Vagina (tissue), 2 donors: ENCODE measurements at regions not wholly inside any gene's neighbourhood (a gene's known extent, or its start where the extent isn't known, plus 50 kb on each side); places are given as distances from the start of the nearest gene placed in this dataset.

Source experiments
- DNase-seq, 2 donors: peaks; one replicate each; pipeline ENCODE4 v3.0.0-alpha.2; 2017; ENCODE audit errors: extremely low spot score in 2 of 2
- H3K27ac ChIP-seq: fragments of 200-600 bp; sonication (generic); one replicate; pipeline ENCODE4 v1.5.1; 2019
- H3K27me3 ChIP-seq: fragments of 200-600 bp; sonication (generic); one replicate; pipeline ENCODE4 v1.5.1; 2019
- H3K36me3 ChIP-seq, 2 donors: fragments of 200-600 bp; sonication (generic); one replicate each; pipeline ENCODE4 v1.5.1; 2017 to 2019
- H3K4me1 ChIP-seq: fragments of 200-600 bp; sonication (generic); one replicate; pipeline ENCODE4 v1.5.1; 2019
- H3K4me3 ChIP-seq, 2 donors: fragments of 200-600 bp; sonication (generic); 1 replicate in 1 of 2; 2 replicates in 1 of 2; pipeline ENCODE4 v1.5.1; 2016 to 2019
- H3K9me3 ChIP-seq: fragments of 200-600 bp; sonication (generic); one replicate; pipeline ENCODE4 v1.5.1; 2019
- POLR2A ChIP-seq, 2 donors: fragments of 450-650 bp; IDR thresholded peaks; one replicate each; pipeline ENCODE4 v1.6.1; 2017; ENCODE audit warnings: antibody characterized with exemption in 2 of 2, mild to moderate bottlenecking in 2 of 2, moderate library complexity in 2 of 2
- POLR2AphosphoS5 ChIP-seq, 2 donors: sonication (generic); formaldehyde crosslinking; IDR thresholded peaks; one replicate each; pipeline ENCODE4 v1.9.0; 2017; ENCODE audit warnings: antibody characterized with exemption in 2 of 2, mild to moderate bottlenecking in 2 of 2, low read depth in 1 of 2; ENCODE audit not compliant: insufficient read depth in 1 of 2
- intact Hi-C: fragments of 100-400 bp; cut with DNase I; formaldehyde crosslinking; loops from one replicate; pipeline ENCODE4 v1.15.1; 2023
- TF ChIP-seq, protein P1 (sequence below), 3 experiments: fragments of 450-650 bp in 2 of 3; fragments of 200-600 bp in 1 of 3; sonication (generic) in 1 of 3; IDR thresholded peaks; one replicate each; pipeline ENCODE4 v1.5.1; 2017 to 2019; ENCODE audit warnings: antibody characterized with exemption in 3 of 3, mild to moderate bottlenecking in 2 of 3, moderate library complexity in 2 of 3

DNA sequence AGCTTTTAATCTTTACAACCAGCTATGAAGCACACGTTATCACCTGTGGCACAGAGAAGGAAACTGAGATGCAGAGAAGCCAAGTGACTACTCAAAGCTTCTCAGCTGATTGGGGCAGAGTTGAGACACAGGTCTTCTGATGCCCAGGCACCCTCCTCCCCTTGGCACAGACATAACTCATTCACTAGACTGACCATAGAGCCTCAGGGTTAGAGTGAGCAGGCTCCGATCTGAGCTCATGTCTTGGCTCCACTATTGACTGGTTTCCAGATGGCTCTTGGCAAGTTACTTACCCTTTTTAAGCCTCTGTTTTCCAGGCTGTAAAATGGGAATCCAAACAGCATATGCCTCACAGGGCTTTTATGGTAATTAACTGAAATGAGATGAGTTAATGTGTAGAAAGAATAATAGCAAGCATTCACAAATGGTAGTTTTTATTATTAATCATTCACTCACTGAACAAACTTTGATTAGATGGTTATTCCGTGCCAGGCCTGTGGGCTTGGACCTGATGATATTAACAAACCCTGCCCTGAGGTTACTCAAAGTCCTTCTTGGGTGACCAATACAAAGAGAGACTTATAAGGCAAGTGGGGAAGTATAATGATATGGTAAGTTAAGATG lies 184.3 kb downstream of the ANXA2 start:
- H3K4me3 ChIP-seq, result no peak overlapping the region
- H3K27me3 ChIP-seq, result no peaks in the 10 kb centered on the region
- DNase-seq, result no peak
- no peak overlapping the region for H3K27ac ChIP-seq
- H3K36me3 ChIP-seq, result no peaks in the 10 kb centered on the region
- no peaks in the 10 kb centered on the region for H3K9me3 ChIP-seq
- H3K4me1 ChIP-seq, result no peaks in the 10 kb centered on the region
- TF ChIP-seq, protein P1, sequence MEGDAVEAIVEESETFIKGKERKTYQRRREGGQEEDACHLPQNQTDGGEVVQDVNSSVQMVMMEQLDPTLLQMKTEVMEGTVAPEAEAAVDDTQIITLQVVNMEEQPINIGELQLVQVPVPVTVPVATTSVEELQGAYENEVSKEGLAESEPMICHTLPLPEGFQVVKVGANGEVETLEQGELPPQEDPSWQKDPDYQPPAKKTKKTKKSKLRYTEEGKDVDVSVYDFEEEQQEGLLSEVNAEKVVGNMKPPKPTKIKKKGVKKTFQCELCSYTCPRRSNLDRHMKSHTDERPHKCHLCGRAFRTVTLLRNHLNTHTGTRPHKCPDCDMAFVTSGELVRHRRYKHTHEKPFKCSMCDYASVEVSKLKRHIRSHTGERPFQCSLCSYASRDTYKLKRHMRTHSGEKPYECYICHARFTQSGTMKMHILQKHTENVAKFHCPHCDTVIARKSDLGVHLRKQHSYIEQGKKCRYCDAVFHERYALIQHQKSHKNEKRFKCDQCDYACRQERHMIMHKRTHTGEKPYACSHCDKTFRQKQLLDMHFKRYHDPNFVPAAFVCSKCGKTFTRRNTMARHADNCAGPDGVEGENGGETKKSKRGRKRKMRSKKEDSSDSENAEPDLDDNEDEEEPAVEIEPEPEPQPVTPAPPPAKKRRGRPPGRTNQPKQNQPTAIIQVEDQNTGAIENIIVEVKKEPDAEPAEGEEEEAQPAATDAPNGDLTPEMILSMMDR (IDR thresholded peaks at IDR 0.05), result no peak
- TF ChIP-seq POLR2A (IDR thresholded peaks at IDR 0.05) (no peak), POLR2AphosphoS5 (IDR thresholded peaks at IDR 0.05; ENCODE audit: insufficient read depth in 1 of 2, low read depth in 1 of 2) (no peak)
- intact Hi-C loops, result no loop called here

DNA sequence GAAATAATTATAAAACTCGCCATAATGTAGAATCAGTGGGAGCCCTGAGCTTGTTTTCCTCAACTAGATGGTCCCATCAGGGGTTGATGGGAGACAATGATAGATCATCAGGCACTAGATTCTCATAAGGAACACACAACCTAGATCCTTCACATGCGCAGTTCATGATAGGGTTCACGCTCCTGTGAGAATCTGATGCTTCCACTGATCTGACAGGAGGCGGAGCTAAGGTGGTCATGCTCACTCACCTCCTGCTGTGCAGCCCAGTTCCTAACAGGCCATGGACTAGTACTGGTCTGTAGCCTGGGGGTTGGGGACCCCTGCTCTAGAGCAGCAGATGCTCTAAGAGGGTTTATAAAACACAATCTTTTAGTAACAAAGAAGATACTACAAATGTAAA lies 183.6 kb downstream of the ANXA2 start:
- H3K4me1 ChIP-seq, result no peaks in the 10 kb centered on the region
- no peaks in the 10 kb centered on the region for H3K9me3 ChIP-seq
- no peak overlapping the region for H3K4me3 ChIP-seq
- no peaks in the 10 kb centered on the region for H3K36me3 ChIP-seq
- no peaks in the 10 kb centered on the region for H3K27me3 ChIP-seq
- H3K27ac ChIP-seq, result no peak overlapping the region
- no peak for DNase-seq
- TF ChIP-seq POLR2AphosphoS5 (IDR thresholded peaks at IDR 0.05; ENCODE audit: insufficient read depth in 1 of 2, low read depth in 1 of 2), result no peak
- TF ChIP-seq POLR2A (IDR thresholded peaks at IDR 0.05), result no peak
- TF ChIP-seq, protein P1 (IDR thresholded peaks at IDR 0.05), result no peak
- intact Hi-C loops, result no loop called here

DNA sequence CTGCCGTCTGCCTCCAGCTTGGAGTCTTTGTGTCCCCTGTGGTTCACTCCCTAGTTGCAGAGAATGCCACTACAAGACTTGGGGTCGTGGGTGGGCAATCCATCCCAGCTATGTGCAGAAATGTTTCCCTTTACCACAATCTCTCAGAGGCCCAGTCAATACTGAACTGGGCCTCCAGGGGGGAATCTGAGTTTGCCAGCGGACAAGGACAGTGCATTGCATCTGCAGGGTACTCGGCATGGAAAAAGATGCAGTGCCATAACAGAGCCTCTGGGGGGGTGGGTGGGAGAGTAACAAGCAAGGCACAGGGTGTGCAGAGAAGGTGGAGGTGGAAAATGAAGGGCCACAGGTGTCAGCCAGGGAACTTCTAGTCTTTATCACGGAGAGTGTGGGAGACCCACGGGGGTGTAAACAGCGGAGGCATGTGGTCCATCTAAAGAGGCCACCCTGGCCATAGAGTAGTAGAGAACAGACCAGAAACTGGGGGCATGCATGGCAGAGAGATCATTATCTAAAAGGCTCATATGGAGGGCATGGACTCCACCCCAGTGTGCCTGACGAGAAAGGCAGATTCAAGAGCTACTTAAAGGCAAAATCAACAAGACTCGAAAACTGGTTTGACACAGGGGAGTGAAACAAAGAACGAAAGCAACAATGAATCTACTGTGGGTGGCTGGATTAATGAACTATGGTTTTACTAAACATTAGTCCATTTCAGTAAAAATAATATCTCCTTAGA lies 182.4 kb downstream of the ANXA2 start:
- H3K4me1 ChIP-seq, result no peaks in the 10 kb centered on the region
- H3K36me3 ChIP-seq, result no peaks in the 10 kb centered on the region
- H3K27me3 ChIP-seq, result no peaks in the 10 kb centered on the region
- H3K4me3 ChIP-seq, result no peak overlapping the region
- H3K9me3 ChIP-seq, result no peaks in the 10 kb centered on the region
- no peak for DNase-seq
- TF ChIP-seq, protein P1 (IDR thresholded peaks at IDR 0.05), result no peak
- no peak for TF ChIP-seq POLR2A (IDR thresholded peaks at IDR 0.05)
- TF ChIP-seq POLR2AphosphoS5 (IDR thresholded peaks at IDR 0.05; ENCODE audit: insufficient read depth in 1 of 2, low read depth in 1 of 2), result no peak
- no peak overlapping the region for H3K27ac ChIP-seq
- intact Hi-C loops, result no loop called here

DNA sequence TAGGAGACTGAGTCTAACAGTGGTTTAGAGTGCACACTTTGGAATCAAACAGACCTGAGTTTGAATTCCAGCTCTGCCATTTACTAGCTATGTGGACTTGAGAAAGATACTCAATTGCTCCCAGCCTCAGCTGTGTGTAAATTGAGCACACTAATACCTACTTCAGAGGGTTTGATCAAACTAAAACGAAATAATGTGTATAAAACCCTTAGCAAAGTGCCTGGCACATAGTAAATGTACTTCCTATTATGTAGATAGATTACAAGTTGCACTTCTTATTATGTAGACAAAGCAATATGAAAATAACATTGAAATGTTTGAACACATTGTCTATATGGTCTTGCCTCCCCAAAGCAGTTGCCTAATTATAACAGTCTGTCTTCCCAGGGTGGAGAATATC lies 180.6 kb downstream of the ANXA2 start:
- DNase-seq, result no peak
- TF ChIP-seq POLR2A (IDR thresholded peaks at IDR 0.05) (no peak), POLR2AphosphoS5 (IDR thresholded peaks at IDR 0.05; ENCODE audit: insufficient read depth in 1 of 2, low read depth in 1 of 2) (no peak)
- TF ChIP-seq, protein P1 (IDR thresholded peaks at IDR 0.05), result no peak
- no peaks in the 10 kb centered on the region for H3K27me3 ChIP-seq
- no peak overlapping the region for H3K4me3 ChIP-seq
- no peaks in the 10 kb centered on the region for H3K4me1 ChIP-seq
- H3K36me3 ChIP-seq, result no peaks in the 10 kb centered on the region
- H3K27ac ChIP-seq, result no peak overlapping the region
- intact Hi-C loops, result no loop called here
- H3K9me3 ChIP-seq, result no peaks in the 10 kb centered on the region

DNA sequence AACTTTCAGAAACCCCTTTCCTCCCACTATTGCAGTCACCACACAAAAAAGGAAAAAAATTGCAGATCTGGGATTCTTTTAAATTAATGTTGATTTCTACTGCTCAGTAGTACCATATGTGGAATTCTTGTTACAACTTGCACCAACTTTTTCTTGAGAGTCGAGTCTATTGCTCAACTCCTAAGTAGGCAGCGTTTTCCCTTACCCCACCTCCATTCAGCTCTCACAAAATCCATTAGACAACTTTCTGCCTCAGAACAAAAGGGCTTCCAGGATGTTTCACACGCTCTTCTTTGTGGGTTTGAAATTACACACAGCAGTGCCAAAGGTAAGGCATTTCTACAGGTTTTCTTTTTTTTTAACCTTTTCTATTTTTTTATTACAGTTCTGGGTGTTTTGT lies 179.5 kb downstream of the ANXA2 start:
- Histone ChIP-seq H3K27me3 (no peaks in the 10 kb centered on the region), H3K36me3 (no peaks in the 10 kb centered on the region), H3K27ac (no peak overlapping the region), H3K9me3 (no peaks in the 10 kb centered on the region), H3K4me1 (no peaks in the 10 kb centered on the region), H3K4me3 (no peak overlapping the region)
- DNase-seq, result no peak
- TF ChIP-seq, protein P1 (IDR thresholded peaks at IDR 0.05), result no peak
- no peak for TF ChIP-seq POLR2AphosphoS5 (IDR thresholded peaks at IDR 0.05; ENCODE audit: insufficient read depth in 1 of 2, low read depth in 1 of 2)
- TF ChIP-seq POLR2A (IDR thresholded peaks at IDR 0.05), result no peak
- intact Hi-C loops, result no loop called here
